K562 (cell line): ENCODE measurements at regions not wholly inside any gene's neighbourhood (a gene's known extent, or its start where the extent isn't known, plus 50 kb on each side); places are given as distances from the start of the nearest gene placed in this dataset.

Source experiments
- ATAC-seq: fragments of 200-7000 bp; cut with Tn5 transposase; 3 replicates; pipeline ENCODE4 v1.9.1; 2020; ENCODE audit warnings: moderate library complexity
- BruUV-seq: library from RNA; stranded (reverse); fragments of 400-500 nt; replicated peaks from 2 replicates; lab custom pipeline; 2021; lab: Mats Ljungman, UMichigan
- CTCF ChIA-PET: fragments of 300-600 bp; formaldehyde crosslinking; extraction: SDS; loops from one replicate; lab custom pipeline; 2021; ENCODE audit warnings: low intra/inter-chr PET ratio; lab: Yijun Ruan, JAX
- POLR2A ChIA-PET: fragments of 300-600, 350-650 bp; sonication (Branson Sonifier 250); formaldehyde crosslinking; extraction: SDS; loops from one replicate; lab custom pipeline; 2021; ENCODE audit warnings: antibody characterized with exemption, inconsistent platforms; lab: Yijun Ruan, JAX
- DNase-seq, 4 experiments: peaks; one replicate each; pipeline versions ENCODE4 v3.0.0 to v3.0.0-alpha.2; 2011 to 2018; ENCODE audit warnings: low spot score in 3 of 4, mixed read lengths in 3 of 4; ENCODE audit errors: extremely low read depth in 1 of 4
- FAIRE-seq: peaks from 2 replicates; lab custom pipeline; 2011; peaks lifted over from hg19 to GRCh38; lab: Jason Lieb, UNC
- H2AFZ ChIP-seq: 2 replicates; pipeline ENCODE4 v1.6.0; 2011; ENCODE audit warnings: low read depth, low read length, control low read depth, inconsistent platforms
- H3K27ac ChIP-seq: fragments of 200-600 bp; 3 replicates; pipeline ENCODE4 v1.8.0; 2011; ENCODE audit warnings: low read depth, mild to moderate bottlenecking, control low read depth, inconsistent platforms, low read length, moderate library complexity, mixed read lengths; ENCODE audit errors: extremely low read depth
- H3K27me3 ChIP-seq, 2 experiments: fragments of 300-600 bp in 1 of 2; 2 replicates in 1 of 2; 3 replicates in 1 of 2; pipeline versions ENCODE4 v1.6.0 to v1.8.0; 2011; ENCODE audit warnings: inconsistent platforms in 2 of 2, low read length in 2 of 2, mild to moderate bottlenecking in 1 of 2, mixed read lengths in 1 of 2, moderate library complexity in 1 of 2; ENCODE audit not compliant: control insufficient read depth in 2 of 2, insufficient read depth in 2 of 2
- H3K36me3 ChIP-seq: fragments of 300-600 bp; 3 replicates; pipeline ENCODE4 v1.8.0; 2011; ENCODE audit warnings: mild to moderate bottlenecking, low read length, inconsistent platforms; ENCODE audit not compliant: control insufficient read depth, insufficient read depth
- H3K4me1 ChIP-seq, 2 experiments: fragments of 200-600 bp in 1 of 2; replicated peaks in 1 of 2; 2 replicates in 1 of 2; 3 replicates in 1 of 2; pipeline versions ENCODE4 v1.5.1 to v1.8.0; 2011; ENCODE audit warnings: inconsistent platforms in 2 of 2, low read length in 2 of 2, mild to moderate bottlenecking in 1 of 2, mixed read lengths in 1 of 2, moderate library complexity in 1 of 2; ENCODE audit not compliant: control insufficient read depth in 2 of 2, insufficient read depth in 2 of 2
- H3K4me2 ChIP-seq: 2 replicates; pipeline ENCODE4 v1.6.1; 2011; ENCODE audit warnings: low read length, control low read depth, inconsistent platforms, mixed read lengths; ENCODE audit not compliant: insufficient read depth
- H3K4me3 ChIP-seq: fragments of 200-600 bp; sonication (generic), shearing (Covaris generic); 2 replicates; pipeline ENCODE4 v1.5.1; 2016; ENCODE audit warnings: control low read depth, inconsistent platforms
- H3K79me2 ChIP-seq: fragments of 200-600 bp; 3 replicates; pipeline ENCODE4 v1.8.0; 2011; ENCODE audit warnings: low read length, inconsistent platforms; ENCODE audit not compliant: control insufficient read depth, insufficient read depth
- H3K9ac ChIP-seq, 2 experiments: 2 replicates each; pipeline versions ENCODE4 v1.6.0 to v1.6.1; 2011; ENCODE audit warnings: low read depth in 2 of 2, low read length in 2 of 2, control low read depth in 1 of 2, inconsistent platforms in 1 of 2, mild to moderate bottlenecking in 1 of 2, mixed read lengths in 1 of 2; ENCODE audit not compliant: insufficient read depth in 1 of 2
- H3K9me1 ChIP-seq: one replicate; pipeline ENCODE4 v1.6.0; 2011; ENCODE audit warnings: inconsistent platforms, mild to moderate bottlenecking, low read length, moderate library complexity; ENCODE audit not compliant: control insufficient read depth, insufficient read depth
- H3K9me3 ChIP-seq: replicated peaks from 2 replicates; pipeline ENCODE4 v1.5.1; 2011; ENCODE audit warnings: low read depth, low read length, inconsistent platforms; ENCODE audit not compliant: control insufficient read depth, insufficient read depth
- H4K20me1 ChIP-seq: replicated peaks from 2 replicates; pipeline ENCODE4 v1.6.1; 2011; ENCODE audit warnings: low read length, inconsistent platforms, mixed read lengths; ENCODE audit not compliant: control insufficient read depth, insufficient read depth
- ATF1 ChIP-seq, 2 experiments: fragments of 450-650 bp in 1 of 2; IDR thresholded peaks; 2 replicates each; pipeline ENCODE4 v1.6.1; 2016; ENCODE audit warnings: missing compliant biosample characterization in 1 of 2, missing genetic modification characterization in 1 of 2
- ATF4 ChIP-seq: fragments of 450-650 bp; formaldehyde crosslinking; IDR thresholded peaks from 2 replicates; pipeline ENCODE4 v1.4.0; 2022; ENCODE audit warnings: mild to moderate bottlenecking, moderate library complexity
- DACH1 ChIP-seq: fragments of 450-650 bp; IDR thresholded peaks from 2 replicates; pipeline ENCODE4 v1.6.1; 2018; ENCODE audit not compliant: partially characterized antibody
- FOXJ2 ChIP-seq: fragments of 200-800 bp; sonication (Bioruptor generic); IDR thresholded peaks from 2 replicates; pipeline ENCODE4 v1.6.1; 2016; ENCODE audit warnings: missing genetic modification characterization, missing compliant biosample characterization
- RAD51 ChIP-seq: fragments of 450-650 bp; IDR thresholded peaks from 2 replicates; pipeline ENCODE4 v1.7.1; 2016; ENCODE audit warnings: low read depth, mild to moderate bottlenecking, borderline replicate concordance
- ZNF407 ChIP-seq: fragments of 450-650 bp; IDR thresholded peaks from 2 replicates; pipeline ENCODE4 v1.6.1; 2016; ENCODE audit warnings: low read depth
- WGBS: fragments of 100-300 bp; shearing (Covaris generic); methylation state at CpG from one replicate; pipeline ENCODE4 v1.1.6; 2016; ENCODE audit warnings: low coverage, mixed read lengths; ENCODE audit not compliant: insufficient coverage; ENCODE audit errors: missing lambda C conversion rate; 5-methylcytosine and 5-hydroxymethylcytosine counted together
- in situ Hi-C: fragments of 300-500 bp; cut with MboI; formaldehyde crosslinking; loops from 4 replicates; pipeline ENCODE4 v1.15.0; 2018; ENCODE audit warnings: inconsistent platforms, mixed read lengths
- intact Hi-C: fragments of 100-400 bp; cut with micrococcal nuclease; formaldehyde crosslinking; loops from 2 replicates; pipeline ENCODE4 v1.14.2; 2022

- in situ Hi-C loops, result no loop called here
- WGBS, result 0% methylated on average over 1 of the region's 1 CpG
- H2AFZ ChIP-seq, result no peak overlapping the region
- H3K27me3 ChIP-seq, result no peaks in the 10 kb centered on the region
- ATAC-seq (no peak), DNase-seq (no peak), FAIRE-seq (no peak)
- ChIA-PET POLR2A (no interaction called here), CTCF (no interaction called here)
- H3K9ac ChIP-seq, result no peak overlapping the region
- BruUV-seq, result no TSS peak
- H3K36me3 ChIP-seq, result no peaks in the 10 kb centered on the region
- H3K9me3 ChIP-seq, result no peaks in the 10 kb centered on the region; the same call in 1 of the 2 replicates
- H3K27ac ChIP-seq, result no peak overlapping the region
- H3K4me1 ChIP-seq, result no peaks in the 10 kb centered on the region
- TF ChIP-seq FOXJ2, result no peak
- no peak for TF ChIP-seq ATF4 (CRISPR knock-in tag)
- no peak for TF ChIP-seq DACH1
- no peak for TF ChIP-seq ATF1 (CRISPR knock-in tag; IDR thresholded peaks at IDR 0.05)
- TF ChIP-seq ATF1 (tag; IDR thresholded peaks at IDR 0.05), result no peak
- no peaks in the 10 kb centered on the region for H3K79me2 ChIP-seq
- no peak overlapping the region for H3K4me2 ChIP-seq
- no peak overlapping the region for H3K4me3 ChIP-seq
- H4K20me1 ChIP-seq, result no peaks in the 10 kb centered on the region
- intact Hi-C loops, result no loop called here
- H3K9me1 ChIP-seq, result no peaks in the 10 kb centered on the region
Observed at GRCh38 chr18:34003687-34004086, 221.0 kb downstream of the NOL4 start.

- no peaks in the 10 kb centered on the region for H3K27me3 ChIP-seq
- no peak overlapping the region for H3K9ac ChIP-seq
- BruUV-seq, result no TSS peak
- no peak overlapping the region for H3K4me2 ChIP-seq
- ChIA-PET CTCF (no interaction called here), POLR2A (no interaction called here)
- H3K36me3 ChIP-seq, result no peaks in the 10 kb centered on the region
- no peaks in the 10 kb centered on the region for H4K20me1 ChIP-seq
- H3K9me1 ChIP-seq, result no peaks in the 10 kb centered on the region
- no peak for DNase-seq
- H2AFZ ChIP-seq, result no peak overlapping the region
- H3K79me2 ChIP-seq, result no peaks in the 10 kb centered on the region
- ATAC-seq, result no peak
- 0% methylated on average over 1 of the region's 1 CpG for WGBS
- in situ Hi-C loops, result no loop called here
- FAIRE-seq, result no peak
- intact Hi-C loops, result no loop called here
- H3K4me3 ChIP-seq, result no peak overlapping the region
- H3K27ac ChIP-seq, result no peak overlapping the region
- H3K9me3 ChIP-seq, result no peaks in the 10 kb centered on the region; the same call in 1 of the 2 replicates
- no peaks in the 10 kb centered on the region for H3K4me1 ChIP-seq
- TF ChIP-seq ZNF407 (no peak), RAD51 (no peak)
Observed at GRCh38 chr18:34002130-34002529, 222.6 kb downstream of the NOL4 start.
